HG03108 (cell line): ENCODE measurements at regions not wholly inside any gene's neighbourhood (a gene's known extent, or its start where the extent isn't known, plus 50 kb on each side); places are given as distances from the start of the nearest gene placed in this dataset.

Experiments used
- ATAC-seq: cut with Tn5 transposase; IDR thresholded peaks from one replicate; pipeline ENCODE4 v1.9.1; 2021; ENCODE audit warnings: moderate library complexity; ENCODE audit not compliant: unreplicated experiment

DNA sequence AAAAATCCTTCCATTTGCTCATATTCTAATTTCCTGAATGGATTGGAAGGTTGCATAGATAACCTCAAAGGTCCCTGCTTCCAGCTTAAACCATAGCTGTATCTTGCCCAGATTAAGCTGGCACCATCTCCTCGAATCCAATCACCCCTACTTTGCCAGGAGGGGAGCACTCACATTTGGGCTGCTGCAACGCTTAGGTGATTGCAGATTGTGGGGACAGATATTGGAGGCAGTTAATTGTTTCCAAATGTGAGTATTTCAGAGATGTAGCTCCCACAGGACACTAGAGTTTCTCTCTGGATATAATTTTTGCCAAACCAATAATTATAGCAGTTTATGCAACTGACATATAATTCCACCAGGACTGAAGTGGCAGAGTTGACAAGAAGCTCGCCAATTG lies 53.5 kb upstream of the ACSL1 start:
- ATAC-seq, result no peak

- no peak for ATAC-seq
Observed at GRCh38 chr4:184882276-184882675, 56.5 kb upstream of the ACSL1 start.

DNA sequence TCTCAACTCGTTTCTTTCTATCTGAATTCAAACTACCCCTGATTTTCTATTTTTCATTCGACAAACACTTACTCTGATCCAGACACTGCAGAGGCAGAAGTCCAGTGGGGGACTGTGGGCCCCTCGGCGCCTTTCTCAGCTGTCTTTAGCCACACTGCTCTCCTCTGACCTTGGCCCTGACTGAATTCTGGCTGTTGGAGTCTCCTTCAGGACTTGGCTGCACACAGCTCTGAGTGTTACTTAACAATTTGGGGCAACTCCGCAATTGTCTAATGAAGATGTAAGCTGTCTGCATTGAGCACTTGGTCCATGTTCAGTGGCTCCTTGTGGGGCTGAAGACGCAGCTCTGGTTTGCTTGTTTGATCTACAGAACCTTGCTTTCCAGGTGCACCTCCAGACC lies 57.3 kb upstream of the ACSL1 start:
- no peak for ATAC-seq

DNA sequence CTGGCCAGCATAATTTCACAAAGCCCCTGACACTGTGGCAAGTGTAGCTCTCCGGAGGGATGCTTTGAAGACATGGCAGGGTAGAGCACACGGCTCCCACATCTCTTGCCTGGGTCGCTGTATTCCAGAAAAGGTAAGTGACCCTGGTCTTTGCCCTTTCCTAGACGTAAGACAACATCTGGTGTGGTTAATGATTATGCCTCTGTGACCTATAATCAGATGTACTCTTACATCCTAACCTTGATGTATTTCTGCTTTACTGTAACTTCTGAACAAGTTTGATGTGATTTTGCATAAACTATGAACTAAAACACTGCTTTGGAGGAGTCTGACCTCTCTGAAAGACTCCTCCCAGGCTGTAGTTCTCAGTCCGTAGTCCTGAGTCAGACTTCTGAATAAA lies 59.1 kb upstream of the ACSL1 start:
- ATAC-seq, result no peak

- no peak for ATAC-seq
Observed at GRCh38 chr4:184885602-184886001, 59.8 kb upstream of the ACSL1 start.

DNA sequence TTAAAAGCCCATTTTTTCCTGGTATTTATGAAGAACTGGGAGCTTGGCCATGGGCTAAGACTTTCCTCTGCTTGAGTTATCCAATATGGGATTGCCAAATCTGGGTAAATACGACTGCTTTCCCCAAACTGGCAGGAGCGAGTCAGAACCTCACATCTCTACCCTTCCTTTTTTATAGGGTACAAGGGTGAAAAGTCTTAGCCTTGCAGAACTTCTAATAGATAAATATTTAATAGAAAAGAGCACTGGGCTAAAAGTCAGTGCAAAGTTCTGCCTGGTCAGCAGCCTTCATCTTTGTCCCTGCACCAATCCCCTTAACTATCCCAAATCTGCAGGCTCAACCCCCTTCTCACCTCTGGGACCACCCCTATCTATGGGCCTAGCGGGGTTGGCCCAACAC lies 61.6 kb upstream of the ACSL1 start:
- no peak for ATAC-seq

DNA sequence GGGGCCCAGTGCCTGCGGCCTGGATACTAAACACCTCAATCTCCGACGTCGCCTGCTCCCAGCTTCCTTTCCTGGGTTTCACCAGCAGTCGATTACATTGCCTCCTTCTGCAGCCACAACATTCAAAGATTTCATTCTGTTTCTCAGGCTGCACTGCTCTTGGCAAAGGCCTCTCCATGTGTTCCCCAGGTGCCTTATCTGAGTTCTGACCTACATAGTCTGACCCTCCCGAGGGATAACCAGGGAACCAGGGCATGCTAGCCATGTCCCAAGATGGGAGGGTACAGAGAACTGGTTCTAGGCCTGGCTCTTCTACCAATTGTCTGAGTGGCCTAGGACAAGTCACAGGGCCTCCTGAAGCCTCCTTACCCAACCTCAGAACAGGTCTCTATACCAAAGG lies 62.2 kb upstream of the ACSL1 start:
- ATAC-seq, result no peak

DNA sequence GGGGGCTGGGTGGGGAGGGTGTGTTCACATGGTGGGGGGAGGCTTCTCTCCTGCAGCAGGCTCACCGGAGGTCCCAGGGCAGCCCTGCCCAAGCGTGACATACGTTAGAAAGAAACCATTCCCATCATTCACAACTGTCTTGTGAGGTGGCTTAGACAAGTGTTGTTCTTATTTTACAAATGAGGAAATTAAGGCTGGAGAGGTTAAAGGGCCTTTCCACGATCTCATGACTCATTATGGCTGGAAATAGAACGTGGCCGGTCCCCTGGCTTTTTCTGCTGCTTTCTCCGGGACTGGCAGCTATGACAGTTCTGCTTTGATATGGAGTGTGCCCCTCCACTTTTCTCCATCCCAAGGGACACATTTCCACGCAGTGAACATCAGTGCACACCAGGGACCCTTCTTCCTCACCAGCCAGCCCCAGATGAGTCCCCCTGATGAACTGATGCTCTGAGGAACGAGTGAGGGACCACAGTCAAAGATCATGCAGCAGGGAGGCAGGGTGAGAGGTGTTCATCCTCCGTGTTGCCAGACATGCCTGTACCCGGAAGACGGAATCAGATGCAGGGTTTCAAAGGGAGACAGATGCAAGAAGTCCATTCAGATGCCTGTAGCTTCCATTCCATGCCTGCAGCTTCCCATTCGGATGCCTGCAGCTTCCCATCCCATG lies 64.0 kb upstream of the ACSL1 start:
- no peak for ATAC-seq

DNA sequence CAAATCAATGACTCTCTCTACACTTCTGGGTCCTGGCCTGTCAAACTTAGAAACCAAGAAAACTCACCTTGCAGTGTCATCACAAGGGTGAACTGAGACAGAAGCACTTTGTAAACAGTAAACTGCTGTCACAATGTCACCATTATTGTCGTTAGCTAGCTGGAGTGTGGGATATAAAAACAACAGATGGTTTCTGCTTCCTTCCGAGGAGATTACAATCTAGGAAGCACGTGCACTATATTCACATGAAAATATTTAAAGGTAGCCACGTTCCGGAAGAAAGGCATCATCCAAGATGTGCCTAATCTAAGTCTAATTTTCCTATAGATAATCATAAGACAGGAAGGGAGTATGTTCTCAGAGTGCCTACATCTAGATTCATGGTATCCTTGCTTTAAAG lies 64.7 kb upstream of the ACSL1 start:
- ATAC-seq, result no peak

DNA sequence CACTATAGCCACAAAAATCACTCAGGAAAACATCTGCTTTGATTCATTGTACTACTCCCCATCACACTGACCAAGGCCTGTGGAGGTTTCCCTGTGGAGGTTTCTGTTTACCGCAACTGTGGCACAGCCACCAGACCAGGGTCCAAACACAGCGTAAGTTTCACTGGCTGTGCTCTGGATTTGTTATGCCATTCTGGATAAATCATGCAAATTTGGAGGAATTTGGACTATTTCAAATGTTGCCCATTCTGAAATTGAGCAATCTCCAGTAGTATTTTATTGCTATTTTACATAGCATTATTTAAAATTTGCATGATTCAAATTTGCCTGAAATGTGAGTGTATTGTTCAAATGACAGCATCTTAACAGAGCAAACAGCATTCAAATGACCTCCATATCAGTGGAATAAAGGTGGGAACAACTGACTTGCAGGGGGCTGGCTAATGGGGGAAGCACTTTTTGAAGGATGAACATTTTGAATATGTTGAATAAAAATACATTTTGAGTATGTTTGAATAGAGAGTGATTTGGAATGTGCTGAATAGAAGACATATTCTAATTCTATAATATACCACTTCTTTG lies 66.1 kb upstream of the ACSL1 start:
- no peak for ATAC-seq

- no peak for ATAC-seq
Observed at GRCh38 chr4:184892999-184893398, 67.2 kb upstream of the ACSL1 start.

DNA sequence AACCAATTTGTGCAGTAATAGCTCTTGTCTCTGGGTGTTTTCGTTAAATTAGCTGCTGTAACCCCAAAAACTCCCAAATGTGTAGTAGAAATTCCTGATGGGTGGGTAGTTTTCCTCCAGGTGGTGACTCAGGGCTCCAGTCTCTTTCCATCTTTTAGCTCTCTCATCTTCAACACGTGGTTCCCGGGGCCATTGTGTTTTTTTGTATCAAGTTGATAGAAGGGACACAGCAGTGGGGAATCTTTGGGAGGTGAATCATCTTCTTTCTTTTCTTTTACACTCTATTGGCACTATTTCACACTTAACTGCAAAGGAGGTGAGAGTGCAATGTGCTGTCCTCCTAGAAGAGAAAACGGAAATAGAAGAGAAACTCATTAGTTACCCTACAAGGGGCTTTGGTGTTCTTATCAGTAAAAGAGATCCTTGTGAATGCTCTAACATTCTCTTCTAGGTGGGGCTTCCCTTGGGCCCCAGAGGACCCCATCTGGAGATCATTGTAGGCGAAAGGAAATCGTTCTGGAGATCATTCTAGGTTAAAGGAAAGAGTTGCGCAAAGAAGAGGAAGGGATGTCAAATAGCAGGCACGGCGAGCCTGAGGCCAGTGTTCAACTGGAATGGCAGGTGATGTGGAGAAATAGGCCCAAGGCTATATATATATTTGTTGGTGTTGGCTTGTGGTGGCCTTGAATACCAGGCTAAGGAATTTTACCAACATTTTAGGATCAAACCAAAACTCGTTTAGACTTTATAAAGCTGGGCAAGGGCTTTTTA lies 68.2 kb upstream of the ACSL1 start:
- no peak for ATAC-seq

GRCh38 chr4:184895012-184895695 lies 69.4 kb upstream of the ACSL1 start:
- ATAC-seq, result no peak

DNA sequence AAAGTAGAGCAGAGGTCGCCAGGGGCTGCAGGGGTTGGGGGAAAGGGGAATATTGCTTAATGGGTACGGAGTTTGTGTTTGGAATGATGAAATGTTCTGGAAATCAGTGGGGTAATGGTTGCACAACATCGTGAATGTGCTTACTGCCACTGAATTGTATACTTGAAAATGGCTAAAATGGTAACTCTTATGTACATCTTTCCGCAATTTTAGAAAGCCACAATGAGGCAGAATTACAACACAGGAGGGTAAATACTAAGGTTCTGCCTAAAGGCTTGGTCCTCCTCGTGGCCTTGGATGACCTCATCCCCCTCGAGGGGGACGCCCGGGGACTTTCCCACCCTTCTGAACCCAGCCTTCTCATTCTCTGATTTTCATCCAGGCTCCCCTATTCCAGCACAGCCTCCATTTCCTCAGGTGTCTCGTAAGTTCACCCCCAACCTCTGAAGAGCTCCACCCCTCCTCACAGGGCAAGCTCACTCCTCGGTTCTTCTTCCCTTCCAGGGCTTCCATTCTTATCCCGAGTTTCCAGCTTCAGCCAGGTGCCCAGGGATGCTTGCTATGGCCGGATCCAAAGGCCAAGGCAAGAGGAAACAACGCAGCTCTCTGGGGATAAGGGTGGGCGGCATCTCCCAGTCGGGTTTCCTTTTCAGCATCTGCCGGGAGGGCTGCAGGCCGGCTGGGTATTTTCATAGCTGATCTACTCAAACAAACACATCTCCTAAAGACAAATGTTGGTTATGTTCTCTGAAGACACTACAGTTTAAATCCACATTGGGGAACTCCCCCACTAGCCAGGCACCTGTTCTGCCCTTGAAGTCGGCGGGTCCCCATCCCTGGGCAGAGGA lies 71.3 kb upstream of the ACSL1 start:
- peak; percentile 63 for ATAC-seq

DNA sequence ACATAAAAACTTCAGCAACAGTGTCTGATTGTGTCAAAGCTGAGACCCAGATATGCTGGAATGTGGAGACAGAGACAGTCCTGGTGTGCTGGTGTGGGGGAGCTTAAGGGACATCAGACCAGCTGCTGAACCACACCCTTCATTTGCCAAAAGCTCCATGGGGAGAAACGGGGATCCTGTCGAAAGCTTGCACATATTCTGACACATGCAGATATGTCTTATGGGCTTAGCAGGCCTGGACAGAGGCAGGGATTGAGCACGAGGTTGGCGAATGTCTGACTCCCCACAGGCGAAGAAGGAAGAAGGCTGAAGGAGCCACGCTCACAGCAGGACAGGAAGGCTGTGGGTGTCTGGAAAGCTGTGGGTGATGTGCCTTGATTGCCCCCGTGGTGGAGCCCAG lies 72.1 kb upstream of the ACSL1 start:
- ATAC-seq, result no peak

DNA sequence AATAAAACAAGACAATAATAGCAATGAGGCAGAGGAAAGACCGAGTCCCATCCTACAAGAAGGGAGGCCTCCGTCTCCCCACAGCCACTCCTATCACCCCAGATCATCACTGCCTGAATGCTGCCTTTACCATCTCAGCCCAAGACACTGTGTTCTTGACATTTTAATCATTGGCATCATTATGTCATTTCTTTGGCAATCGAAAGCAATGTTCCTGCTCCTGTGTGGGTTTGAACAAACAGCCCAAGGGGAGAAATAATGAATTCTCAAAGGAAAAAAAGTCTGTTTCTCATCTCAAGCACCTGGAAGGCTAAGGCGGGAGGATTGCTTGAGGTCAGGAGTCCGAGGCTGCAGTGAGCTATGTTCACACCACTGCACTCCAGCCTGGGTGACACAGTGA lies 73.0 kb upstream of the ACSL1 start:
- ATAC-seq, result no peak

DNA sequence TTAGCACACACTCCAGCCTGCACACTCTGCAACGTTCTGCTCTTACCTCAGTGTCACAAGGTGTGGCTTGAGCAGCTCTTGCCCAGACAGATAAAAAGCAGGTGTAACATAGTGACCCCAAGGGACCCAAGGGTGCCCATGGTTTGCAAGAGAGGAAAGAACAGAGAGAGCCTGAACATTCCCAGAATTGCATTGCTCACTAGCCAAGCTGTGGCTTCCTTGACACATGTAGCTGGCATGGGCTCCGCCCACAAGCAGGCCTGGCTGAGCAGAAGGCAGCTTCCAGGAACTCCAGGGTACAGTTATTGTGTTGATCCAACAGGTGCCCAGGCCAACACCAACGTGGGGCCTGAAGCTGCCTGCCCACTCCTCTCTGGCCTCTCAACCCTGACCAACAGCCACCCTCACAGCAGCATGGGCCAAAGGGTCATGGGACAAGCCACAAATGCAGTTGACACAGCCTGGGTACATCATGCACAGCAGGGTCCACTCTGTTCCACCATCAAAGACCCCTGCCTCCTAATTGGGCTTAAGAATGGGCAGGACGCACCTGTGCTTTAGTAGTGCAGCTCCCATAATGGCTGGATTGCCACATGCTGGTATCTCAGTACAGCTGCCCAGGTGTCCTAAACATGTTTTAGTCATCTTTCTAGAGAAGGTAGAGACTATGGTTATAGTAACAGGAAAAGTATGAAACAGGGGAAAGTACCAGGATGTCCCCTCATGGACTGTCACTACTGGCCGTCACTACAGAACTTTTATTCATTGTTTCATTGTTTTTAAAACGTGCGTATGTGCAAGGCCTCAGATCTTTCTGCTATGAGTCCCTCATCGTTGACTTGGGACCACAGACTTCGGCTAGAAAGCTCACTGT lies 73.7 kb upstream of the ACSL1 start:
- ATAC-seq, result no peak

DNA sequence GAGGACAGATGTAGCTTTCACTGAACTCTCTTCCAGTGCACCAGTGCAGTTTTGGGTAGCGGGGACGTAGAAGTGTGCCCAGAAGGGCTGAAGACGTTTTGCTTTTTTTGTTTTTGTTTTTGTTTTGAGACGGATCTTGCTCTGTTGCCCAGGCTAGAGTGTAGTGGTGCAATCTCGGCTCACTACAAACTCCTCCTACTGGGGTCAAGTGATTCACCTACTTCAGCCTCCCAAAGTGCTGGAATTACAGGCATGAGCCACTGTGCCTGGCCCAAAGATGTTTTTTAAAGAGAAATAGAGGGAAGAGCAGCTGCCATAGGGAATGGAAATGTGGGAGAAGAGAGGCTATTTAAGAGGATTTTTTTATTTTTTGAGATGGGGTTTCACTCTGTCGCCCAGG lies 74.4 kb upstream of the ACSL1 start:
- no peak for ATAC-seq

- ATAC-seq, result no peak
Observed at GRCh38 chr4:184902550-184902949, 76.8 kb upstream of the ACSL1 start.
